ENCODE measurements at regions not wholly inside any gene's neighbourhood (a gene's known extent, or its start where the extent isn't known, plus 50 kb on each side); places are given as distances from the start of the nearest gene placed in this dataset.
A peak's percentile ranks its signal among the peaks of the same experiment; 100 is the strongest.
"Not testable (repeated sequence)": the region's sequence is repeated elsewhere in the genome, so short reads cannot be mapped to it uniquely, and the experiment has no call there.

GRCh38 chr9:111744363-111744762 lies 50.4 kb downstream of the SHOC1 start:
- DNase-seq (ENCODE audit: low read depth) = no peak
- no peak overlapping the region for H3K4me3 ChIP-seq (ENCODE audit: control insufficient read depth, low read depth, low read length)
- no peak for TF ChIP-seq CTCF (conservative IDR thresholded peaks at IDR 0.05; ENCODE audit: control insufficient read depth, insufficient read depth, low read depth, low read length)

- H3K4me3 ChIP-seq (ENCODE audit: control insufficient read depth, low read depth, low read length) = no peak overlapping the region
- peak; percentile 79 for DNase-seq (ENCODE audit: low read depth)
- TF ChIP-seq CTCF (conservative IDR thresholded peaks at IDR 0.05; ENCODE audit: control insufficient read depth, insufficient read depth, low read depth, low read length) = no peak
These were observed 51.5 kb downstream of the SHOC1 start for GRCh38 chr9:111743275-111743674.

- no peak for TF ChIP-seq CTCF (conservative IDR thresholded peaks at IDR 0.05; ENCODE audit: control insufficient read depth, insufficient read depth, low read depth, low read length)
- DNase-seq (ENCODE audit: low read depth) = no peak
- H3K4me3 ChIP-seq (ENCODE audit: control insufficient read depth, low read depth, low read length) = no peak overlapping the region
These were observed 54.0 kb downstream of the SHOC1 start for GRCh38 chr9:111740739-111741138.

- no peak overlapping the region for H3K4me3 ChIP-seq (ENCODE audit: control insufficient read depth, low read depth, low read length)
- DNase-seq (ENCODE audit: low read depth) = no peak
- TF ChIP-seq CTCF (conservative IDR thresholded peaks at IDR 0.05; ENCODE audit: control insufficient read depth, insufficient read depth, low read depth, low read length) = no peak
These were observed 58.0 kb downstream of the SHOC1 start for GRCh38 chr9:111736714-111737113.

- DNase-seq (ENCODE audit: low read depth); H3K4me3 ChIP-seq (ENCODE audit: control insufficient read depth, low read depth, low read length): not testable (repeated sequence)
These were observed 59.4 kb downstream of the SHOC1 start for GRCh38 chr9:111735344-111735743.

GRCh38 chr9:111731928-111732327 lies 62.8 kb downstream of the SHOC1 start:
- no peak for TF ChIP-seq CTCF (conservative IDR thresholded peaks at IDR 0.05; ENCODE audit: control insufficient read depth, insufficient read depth, low read depth, low read length)
- peak; percentile 59 for DNase-seq (ENCODE audit: low read depth)
- no peak overlapping the region for H3K4me3 ChIP-seq (ENCODE audit: control insufficient read depth, low read depth, low read length)

- peak; percentile 76 for DNase-seq (ENCODE audit: low read depth)
- no peak overlapping the region for H3K4me3 ChIP-seq (ENCODE audit: control insufficient read depth, low read depth, low read length)
- TF ChIP-seq CTCF (conservative IDR thresholded peaks at IDR 0.05; ENCODE audit: control insufficient read depth, insufficient read depth, low read depth, low read length) = no peak
These were observed 63.7 kb downstream of the SHOC1 start for GRCh38 chr9:111730937-111731567.

Data from fibroblast of mammary gland (primary cell).